CD4-positive, alpha-beta T cell treated with Interleukin-17A for 4 hours (primary cell): ENCODE measurements at regions not wholly inside any gene's neighbourhood (a gene's known extent, or its start where the extent isn't known, plus 50 kb on each side); places are given as distances from the start of the nearest gene placed in this dataset.

ENCODE experiments used
- DNase-seq: peaks from one replicate; pipeline ENCODE4 v3.0.0-alpha.2; 2020; ENCODE audit warnings: mixed read lengths

- no peak for DNase-seq
Measured at GRCh38 chr1:10897981-10898728, 101.7 kb upstream of the CASZ1 start.

DNA sequence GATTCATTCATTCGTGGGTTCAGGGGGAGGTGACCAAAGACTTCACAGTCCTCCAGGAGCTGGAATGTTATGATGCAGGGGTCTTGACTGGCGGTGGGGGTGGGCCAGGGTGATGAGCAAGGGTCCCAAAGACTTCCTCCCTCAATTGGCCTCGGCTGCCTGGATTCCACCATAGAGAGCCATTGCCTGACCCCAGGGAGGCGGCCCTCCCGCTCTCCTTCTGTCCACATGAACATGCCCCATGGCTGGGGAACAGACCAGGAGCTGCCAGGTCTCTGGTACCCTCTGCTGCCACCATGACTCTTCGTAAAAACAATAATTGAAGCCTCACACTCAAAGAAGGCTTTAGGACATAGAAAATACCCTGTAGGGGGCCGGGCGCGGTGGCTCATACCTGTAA lies 102.5 kb upstream of the CASZ1 start:
- DNase-seq: no peak

GRCh38 chr1:10899490-10900250 lies 103.2 kb upstream of the CASZ1 start:
- DNase-seq: no peak

- DNase-seq: no peak
Measured at GRCh38 chr1:10900251-10900651, 103.8 kb upstream of the CASZ1 start.

GRCh38 chr1:10900691-10901090 lies 104.2 kb upstream of the CASZ1 start:
- DNase-seq: no peak

GRCh38 chr1:10901091-10901890 lies 104.8 kb upstream of the CASZ1 start:
- DNase-seq: no peak

DNA sequence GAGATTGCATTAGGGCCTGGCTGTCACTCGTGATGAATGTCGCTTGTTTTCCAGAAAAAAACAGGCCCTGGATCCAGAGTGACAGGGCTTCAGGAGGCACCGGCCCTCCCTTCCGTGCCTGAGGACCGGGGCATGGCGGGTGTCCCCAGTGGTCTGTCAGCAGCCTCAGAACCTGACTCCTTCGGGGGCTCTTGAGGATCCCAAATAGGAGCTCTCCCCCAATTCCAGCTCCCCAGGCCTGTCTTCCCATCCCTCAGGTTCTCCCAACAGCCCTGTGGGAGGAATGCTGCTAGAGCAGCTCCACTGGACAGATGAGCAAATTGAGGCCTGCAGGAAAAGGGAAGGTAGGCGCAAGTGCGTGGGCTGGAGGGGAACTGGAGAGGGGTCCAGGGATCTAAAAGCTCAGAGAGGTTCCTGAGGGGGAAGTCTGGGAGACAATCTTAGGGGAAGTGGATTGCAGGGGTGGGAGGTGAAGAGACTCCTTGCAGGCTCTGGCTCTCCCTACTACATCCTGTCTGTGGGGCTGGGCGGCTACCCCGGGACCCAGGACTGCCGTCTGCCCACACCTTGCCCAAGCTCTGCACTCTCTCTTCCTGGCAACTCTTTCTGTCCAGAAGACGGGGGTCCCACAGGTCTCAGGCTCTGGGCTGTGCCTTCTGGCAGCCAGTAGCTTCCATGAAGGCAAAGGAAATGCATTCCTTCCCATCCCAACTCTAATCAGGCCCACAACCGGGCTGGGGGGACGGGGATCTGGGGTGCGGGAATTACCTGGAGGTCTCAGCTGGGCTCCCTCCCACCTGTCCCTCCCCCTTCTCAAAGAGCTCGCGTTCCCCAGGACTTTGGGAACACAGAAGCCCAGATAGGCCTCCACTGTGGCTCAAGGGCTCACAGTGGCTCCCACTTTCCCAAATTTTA lies 105.7 kb upstream of the CASZ1 start:
- no peak for DNase-seq

DNA sequence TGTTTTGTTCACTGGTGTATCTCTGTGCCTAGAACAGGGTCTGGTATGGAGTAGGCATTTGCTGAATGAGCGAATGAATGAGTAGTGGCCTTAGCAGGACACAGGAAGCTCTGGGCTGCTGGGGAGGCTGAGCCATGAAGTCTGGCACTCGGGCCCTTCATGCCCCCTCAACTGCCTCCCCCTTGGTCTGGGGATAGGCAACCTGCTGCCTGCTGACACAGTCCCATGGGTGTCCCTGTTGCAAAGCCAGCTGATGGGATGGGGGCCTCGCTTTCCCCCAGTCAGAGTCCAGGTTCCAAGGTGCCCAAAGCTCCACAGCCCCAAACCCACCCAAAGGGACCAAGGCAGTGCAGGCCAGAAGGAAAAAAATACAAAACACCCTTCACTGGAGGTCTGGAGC lies 107.0 kb upstream of the CASZ1 start:
- no peak for DNase-seq

GRCh38 chr1:10903821-10904220 lies 107.4 kb upstream of the CASZ1 start:
- DNase-seq: peak; percentile 54

- DNase-seq: peak; percentile 69
Measured at GRCh38 chr1:10904396-10905358, 107.8 kb upstream of the TARDBP start.

DNA sequence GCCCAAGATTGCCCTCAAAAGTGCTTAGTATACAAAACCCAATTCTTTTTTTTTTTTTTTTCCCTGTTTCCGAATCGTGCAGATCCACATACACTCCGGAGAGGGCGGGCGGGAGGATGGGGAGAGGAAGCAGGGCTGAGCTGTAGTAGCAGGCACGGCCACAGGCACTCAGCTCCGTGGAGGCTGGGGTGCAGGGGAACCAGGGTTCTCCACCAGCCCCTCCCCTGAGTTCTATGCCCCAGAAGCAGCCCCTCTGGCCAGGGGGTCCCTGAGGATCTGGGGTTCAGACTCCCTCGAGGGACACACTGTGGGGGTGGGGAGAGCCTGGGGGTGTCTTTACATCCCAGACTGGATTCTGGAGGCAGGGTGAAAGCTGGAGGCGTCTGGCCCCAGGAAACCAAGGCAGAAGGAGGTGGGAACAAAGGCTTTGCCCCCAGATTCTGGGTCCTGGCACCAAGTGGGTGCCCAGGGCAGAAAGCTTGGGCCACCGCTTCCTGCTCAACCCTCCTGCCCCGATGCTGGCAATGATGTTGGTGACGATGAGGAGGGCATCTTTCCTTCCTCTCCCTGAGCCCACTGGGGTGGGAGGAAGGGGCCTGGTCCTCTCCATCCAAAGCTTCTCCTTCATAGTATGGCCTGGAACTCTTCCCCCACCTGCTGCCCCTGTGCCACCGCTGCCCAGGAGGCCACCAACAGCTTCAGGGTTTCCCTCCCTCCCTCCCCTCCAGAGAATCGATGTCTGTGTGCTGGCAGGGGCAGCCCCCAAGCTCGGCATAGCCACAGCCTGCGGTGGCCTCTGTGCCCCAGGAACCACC lies 106.4 kb upstream of the TARDBP start:
- peak; percentile 31 for DNase-seq

DNA sequence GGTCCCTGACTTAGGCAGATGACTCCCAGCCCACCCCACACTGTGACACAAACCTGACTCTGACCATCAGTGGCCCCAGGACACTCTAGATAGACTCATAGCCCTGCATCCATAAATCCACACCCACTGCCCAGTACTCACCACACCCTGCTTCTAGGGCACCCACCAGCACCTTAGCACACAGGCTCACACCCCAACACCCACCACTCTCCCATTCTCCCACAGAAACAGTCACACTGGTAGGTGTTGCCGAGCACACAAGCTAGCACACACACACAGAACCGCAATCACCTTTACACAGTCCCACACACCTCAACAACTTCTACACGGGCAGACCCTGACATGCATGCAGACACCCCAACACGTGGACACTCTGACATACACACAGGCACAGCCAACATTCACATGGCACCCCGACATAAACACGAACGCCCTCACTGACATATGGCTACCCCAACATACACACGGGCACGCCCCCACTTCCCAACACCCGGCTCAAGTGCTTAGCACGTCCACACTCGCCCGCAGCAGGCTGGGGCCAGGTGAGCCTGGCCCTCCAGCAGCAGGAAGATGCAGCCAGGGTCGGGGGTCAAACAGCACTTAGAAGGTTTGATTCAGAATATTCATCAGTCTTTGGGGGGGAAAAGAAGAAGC lies 105.5 kb upstream of the TARDBP start:
- no peak for DNase-seq

DNA sequence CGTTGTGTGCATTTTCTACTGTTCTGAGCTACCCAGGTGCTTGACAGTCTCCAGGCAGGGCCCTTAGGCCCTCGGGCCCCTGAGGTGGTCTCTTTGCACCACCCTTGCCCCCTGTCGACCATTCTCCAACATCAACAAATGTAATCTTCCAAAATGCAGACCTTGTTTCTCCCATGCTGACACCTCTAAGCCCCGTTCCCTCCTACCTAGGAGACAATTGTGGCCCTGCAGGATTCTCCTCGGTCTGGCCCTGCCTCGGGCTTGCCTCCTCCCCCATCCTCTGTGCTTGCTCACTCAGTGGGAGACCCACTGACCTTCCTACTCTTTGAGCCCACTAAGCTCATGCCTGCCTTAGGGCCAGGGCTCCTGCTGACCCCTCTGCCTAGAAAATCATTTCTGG lies 104.2 kb upstream of the TARDBP start:
- DNase-seq: no peak

DNA sequence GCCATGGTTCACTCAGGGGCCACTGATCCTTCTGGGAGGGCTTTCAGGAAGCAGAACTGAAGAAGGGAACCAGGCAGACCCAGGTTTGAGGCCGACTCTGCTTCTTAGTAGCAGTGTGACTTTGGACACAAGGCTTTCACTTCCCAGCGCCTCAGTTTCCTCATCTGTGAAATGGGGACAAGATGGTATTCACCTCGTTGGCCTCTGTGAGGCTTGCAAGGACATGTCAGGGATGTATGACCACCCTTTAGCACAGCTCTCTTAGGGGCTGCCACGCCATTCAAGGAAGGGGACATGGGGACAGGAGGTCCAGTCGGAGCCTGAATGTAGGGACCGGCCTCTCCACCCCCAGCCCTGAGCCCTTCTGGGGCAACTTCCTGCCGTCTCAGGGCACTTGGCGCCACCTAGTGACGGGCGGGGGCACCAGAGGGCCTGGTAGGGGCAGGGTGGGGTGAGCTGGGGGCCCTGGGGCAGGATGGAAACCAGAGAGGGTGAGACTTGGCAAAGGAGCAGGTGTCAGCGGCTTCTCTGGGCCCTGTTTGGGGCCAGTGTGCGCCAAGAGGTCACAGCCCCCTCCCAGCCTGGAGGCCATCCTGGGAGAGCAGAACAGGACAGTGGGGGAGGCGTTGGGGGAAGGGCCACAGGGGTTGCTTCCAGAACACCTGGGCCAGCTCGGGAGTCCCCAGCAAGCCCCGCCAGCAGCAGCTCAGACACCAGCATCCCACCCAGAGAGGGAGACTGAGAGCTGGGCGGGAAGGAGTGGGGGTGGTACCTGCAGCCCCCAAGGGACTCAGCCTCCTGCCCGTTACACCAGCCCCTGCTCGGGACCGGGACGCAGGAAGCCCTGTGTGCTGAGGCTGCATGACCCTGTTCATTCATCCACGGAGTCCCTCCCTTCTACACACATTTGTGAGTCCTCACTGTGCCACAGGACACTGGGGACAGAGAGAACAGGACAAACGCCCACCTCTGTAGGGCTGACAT lies 102.5 kb upstream of the TARDBP start:
- peak; percentile 83 for DNase-seq

GRCh38 chr1:10910681-10911489 lies 101.6 kb upstream of the TARDBP start:
- no peak for DNase-seq

- no peak for DNase-seq
Measured at GRCh38 chr1:10911490-10912166, 100.8 kb upstream of the TARDBP start.

DNA sequence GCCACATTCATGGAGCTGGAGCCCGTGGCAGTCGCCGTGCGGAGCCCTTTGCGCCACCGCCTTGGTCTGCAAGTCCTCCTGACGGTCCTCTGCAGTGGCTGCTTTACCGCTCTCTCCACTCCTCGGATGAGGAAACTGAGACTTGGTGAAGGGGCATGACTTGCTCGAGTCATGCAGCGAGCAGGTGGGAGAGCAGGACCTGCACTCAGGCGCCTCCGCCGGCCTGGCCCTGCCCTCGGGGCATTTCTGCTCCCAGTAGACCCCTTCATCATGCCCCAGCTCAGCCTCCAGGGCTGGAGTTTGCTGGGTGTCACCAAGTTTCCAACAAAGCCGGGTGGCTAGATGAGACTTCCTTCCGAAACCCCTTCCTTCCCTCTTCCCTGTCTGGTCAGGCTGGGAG lies 100.0 kb upstream of the TARDBP start:
- no peak for DNase-seq
